Left cardiac atrium (tissue), 4 donors: ENCODE measurements at regions not wholly inside any gene's neighbourhood (a gene's known extent, or its start where the extent isn't known, plus 50 kb on each side); places are given as distances from the start of the nearest gene placed in this dataset.
"Not testable (repeated sequence)": the region's sequence is repeated elsewhere in the genome, so short reads cannot be mapped to it uniquely, and the experiment has no call there.

Experiments
- ATAC-seq, 2 donors: fragments of 200-7000 bp; cut with Tn5 transposase; one replicate each; pipeline ENCODE4 v1.9.1; 2020; ENCODE audit warnings: mild to moderate bottlenecking in 2 of 2, moderate library complexity in 2 of 2
- DNase-seq: peaks from one replicate; pipeline ENCODE4 v3.0.0-alpha.2; 2020
- intact Hi-C, 2 donors: fragments of 100-400 bp; cut with DNase I; formaldehyde crosslinking; loops; one replicate each; pipeline versions ENCODE4 v1.14.1 to v1.15.1; 2022 to 2023
- donor health status: DM: no; HTN: yes; CAD: no.
- donor health status: DM: no; HTN: yes; CAD: no; lungs with severe emphysema.
- donor health status: DM: yes; HTN: yes; CAD: no.
- donor health status: Dilated cardiomyopathy.

- DNase-seq, intact Hi-C loops, ATAC-seq: not testable (repeated sequence)
Measured at GRCh38 chr4:49570248-49570647, 584.2 kb downstream of the CWH43 start.

GRCh38 chr4:49573666-49574215 lies 587.7 kb downstream of the CWH43 start:
- ATAC-seq, intact Hi-C loops, DNase-seq: not testable (repeated sequence)

- DNase-seq, intact Hi-C loops, ATAC-seq: not testable (repeated sequence)
Measured at GRCh38 chr4:49575250-49575649, 589.2 kb downstream of the CWH43 start.

GRCh38 chr4:49578371-49578770 lies 592.3 kb downstream of the CWH43 start:
- intact Hi-C loops, ATAC-seq, DNase-seq: not testable (repeated sequence)

GRCh38 chr4:49578899-49579298 lies 592.8 kb downstream of the CWH43 start:
- intact Hi-C loops, ATAC-seq, DNase-seq: not testable (repeated sequence)

- DNase-seq, intact Hi-C loops, ATAC-seq: not testable (repeated sequence)
Measured at GRCh38 chr4:49580166-49580565, 594.1 kb downstream of the CWH43 start.

- DNase-seq, intact Hi-C loops, ATAC-seq: not testable (repeated sequence)
Measured at GRCh38 chr4:49588401-49588800, 602.3 kb downstream of the CWH43 start.

GRCh38 chr4:49618436-49618835 lies 632.4 kb downstream of the CWH43 start:
- intact Hi-C loops, DNase-seq, ATAC-seq: not testable (repeated sequence)

- ATAC-seq, intact Hi-C loops, DNase-seq: not testable (repeated sequence)
Measured at GRCh38 chr4:49626478-49626877, 640.4 kb downstream of the CWH43 start.
